ENCODE measurements at regions not wholly inside any gene's neighbourhood (a gene's known extent, or its start where the extent isn't known, plus 50 kb on each side); places are given as distances from the start of the nearest gene placed in this dataset.

GRCh38 chr6:137995371-137995770 lies 111.8 kb downstream of the PERP start:
- H3K27ac ChIP-seq, result no peak overlapping the region
- no peaks in the 10 kb centered on the region for H3K4me1 ChIP-seq
- no peak for TF ChIP-seq CTCF (IDR thresholded peaks at IDR 0.05)
- H3K9me3 ChIP-seq, result peaks cover 0 to 9% of the 10 kb centered on the region in 2 donors
- no peak for ATAC-seq
- no peaks in the 10 kb centered on the region for H3K27me3 ChIP-seq
- no peaks in the 10 kb centered on the region for H3K36me3 ChIP-seq
- no peak for DNase-seq
- H3K4me3 ChIP-seq, result no peak overlapping the region
- intact Hi-C loops (cut with DNase I), result no loop called here

- DNase-seq, result no peak
- intact Hi-C loops (cut with DNase I), result no loop called here
Observed at GRCh38 chr6:137998461-137999019, 108.7 kb downstream of the PERP start.

GRCh38 chr6:137999815-138000214 lies 107.4 kb downstream of the PERP start:
- Histone ChIP-seq H3K4me1 (peaks cover 0 to 5% of the 10 kb centered on the region in 2 donors), H3K9me3 (peaks cover 0 to 9% of the 10 kb centered on the region in 2 donors), H3K36me3 (no peaks in the 10 kb centered on the region), H3K4me3 (no peak overlapping the region), H3K27me3 (no peaks in the 10 kb centered on the region), H3K27ac (no peak overlapping the region)
- no peak for DNase-seq
- intact Hi-C loops (cut with DNase I), result loop anchor here in 1 of 2 donors (5.0 kb wide), 1 partner anchor 107 kb away; the partner anchor contains the start of gene PERP
- no peak for ATAC-seq
- no peak for TF ChIP-seq CTCF (IDR thresholded peaks at IDR 0.05)

More at GRCh38 chr6:137998461-137999019, 108.7 kb downstream of the PERP start:
- H3K27me3 ChIP-seq, result no peaks in the 10 kb centered on the region
- no peak for TF ChIP-seq CTCF (IDR thresholded peaks at IDR 0.05)
- no peak overlapping the region for H3K27ac ChIP-seq
- H3K4me3 ChIP-seq, result no peak overlapping the region
- no peak for ATAC-seq
- H3K4me1 ChIP-seq, result peaks cover 0 to 5% of the 10 kb centered on the region in 2 donors
- H3K36me3 ChIP-seq, result no peaks in the 10 kb centered on the region
- peaks cover 0 to 9% of the 10 kb centered on the region in 2 donors for H3K9me3 ChIP-seq

- no peak for TF ChIP-seq CTCF (IDR thresholded peaks at IDR 0.05)
- Histone ChIP-seq H3K9me3 (peaks cover 0 to 9% of the 10 kb centered on the region in 2 donors), H3K4me3 (no peak overlapping the region), H3K4me1 (peaks cover 0 to 5% of the 10 kb centered on the region in 2 donors), H3K36me3 (no peaks in the 10 kb centered on the region), H3K27me3 (no peaks in the 10 kb centered on the region), H3K27ac (no peak overlapping the region)
- no peak for ATAC-seq
- no peak for DNase-seq
- intact Hi-C loops (cut with DNase I), result loop anchor here in 1 of 2 donors (5.0 kb wide), 1 partner anchor 106 kb away; the partner anchor contains the start of gene PERP
Observed at GRCh38 chr6:138000941-138001340, 106.3 kb downstream of the PERP start.

DNA sequence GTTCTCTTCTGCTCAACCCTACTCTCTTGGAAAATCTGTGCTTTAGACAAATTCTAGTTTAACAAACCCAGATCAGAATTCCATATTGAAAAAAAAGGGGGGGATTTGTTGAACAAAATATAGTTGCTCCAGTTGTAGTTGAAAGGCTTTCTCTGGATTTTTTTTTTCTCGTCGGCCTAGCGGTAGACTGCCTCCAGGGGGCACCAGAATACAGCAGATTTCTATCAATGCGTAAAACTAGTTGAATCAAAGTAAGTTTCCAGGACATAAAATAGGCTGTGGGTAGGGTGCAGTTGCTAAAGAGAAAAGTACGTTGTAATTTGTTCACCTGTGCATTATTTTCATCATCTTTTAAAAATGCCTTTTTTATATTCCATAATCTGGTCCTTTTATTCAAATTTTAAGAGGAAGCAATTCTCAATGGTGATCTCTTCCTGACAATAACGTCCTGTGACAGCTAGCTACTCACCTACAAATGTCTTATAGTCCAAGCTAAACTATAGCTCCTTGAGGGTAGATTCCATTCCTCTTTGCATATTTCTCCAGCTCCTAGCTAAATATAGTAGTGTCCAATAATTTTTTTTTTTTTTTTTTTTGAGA lies 105.4 kb downstream of the PERP start:
- H3K4me1 ChIP-seq, result peaks cover 0 to 5% of the 10 kb centered on the region in 2 donors
- ATAC-seq, result peak; percentile 90
- H3K27ac ChIP-seq, result no peak overlapping the region
- intact Hi-C loops (cut with DNase I), result loop anchor here in 1 of 2 donors (5.0 kb wide), 1 partner anchor 105 kb away; the partner anchor contains the start of gene PERP
- TF ChIP-seq CTCF (IDR thresholded peaks at IDR 0.05), result peak; percentile 69 to 83
- H3K4me3 ChIP-seq, result no peak overlapping the region
- H3K27me3 ChIP-seq, result no peaks in the 10 kb centered on the region
- H3K36me3 ChIP-seq, result no peaks in the 10 kb centered on the region
- peaks cover 0 to 9% of the 10 kb centered on the region in 2 donors for H3K9me3 ChIP-seq
- DNase-seq, result peak in 2 of 4 donors; percentile 42 to 60

All from left lung (tissue), 4 donors.